Neutrophil (primary cell): ENCODE measurements at regions not wholly inside any gene's neighbourhood (a gene's known extent, or its start where the extent isn't known, plus 50 kb on each side); places are given as distances from the start of the nearest gene placed in this dataset.

Experiments used
- H3K27ac ChIP-seq: fragments of 200-600 bp; sonication (generic); 2 replicates; pipeline ENCODE4 v1.5.1; 2016; ENCODE audit warnings: mild to moderate bottlenecking, moderate library complexity
- H3K27me3 ChIP-seq: fragments of 200-600 bp; sonication (generic); 2 replicates; pipeline ENCODE4 v1.6.0; 2016; ENCODE audit warnings: mild to moderate bottlenecking
- H3K36me3 ChIP-seq: fragments of 200-600 bp; sonication (generic); 2 replicates; pipeline ENCODE4 v1.5.1; 2017
- H3K4me1 ChIP-seq, 2 experiments: fragments of 200-600 bp in 1 of 2; sonication (generic) in 1 of 2; 1 replicate in 1 of 2; 2 replicates in 1 of 2; pipeline versions ENCODE4 v1.5.1 to v1.6.1; 2013 to 2016; ENCODE audit warnings: low read depth in 1 of 2, low read length in 1 of 2, mild to moderate bottlenecking in 1 of 2, moderate library complexity in 1 of 2; ENCODE audit not compliant: control insufficient read depth in 1 of 2, insufficient read depth in 1 of 2
- H3K4me3 ChIP-seq, 2 experiments: fragments of 200-600 bp in 1 of 2; sonication (generic) in 1 of 2; 1 replicate in 1 of 2; 2 replicates in 1 of 2; pipeline ENCODE4 v1.5.1; 2013 to 2016; ENCODE audit warnings: low read depth in 1 of 2, low read length in 1 of 2, mild to moderate bottlenecking in 1 of 2, moderate library complexity in 1 of 2
- H3K9me3 ChIP-seq: fragments of 200-600 bp; sonication (generic); 2 replicates; pipeline ENCODE4 v1.5.1; 2016
- CTCF ChIP-seq: fragments of 200-600 bp; sonication (generic); IDR thresholded peaks from 2 replicates; pipeline ENCODE4 v1.5.1; 2016; ENCODE audit warnings: antibody characterized with exemption

DNA sequence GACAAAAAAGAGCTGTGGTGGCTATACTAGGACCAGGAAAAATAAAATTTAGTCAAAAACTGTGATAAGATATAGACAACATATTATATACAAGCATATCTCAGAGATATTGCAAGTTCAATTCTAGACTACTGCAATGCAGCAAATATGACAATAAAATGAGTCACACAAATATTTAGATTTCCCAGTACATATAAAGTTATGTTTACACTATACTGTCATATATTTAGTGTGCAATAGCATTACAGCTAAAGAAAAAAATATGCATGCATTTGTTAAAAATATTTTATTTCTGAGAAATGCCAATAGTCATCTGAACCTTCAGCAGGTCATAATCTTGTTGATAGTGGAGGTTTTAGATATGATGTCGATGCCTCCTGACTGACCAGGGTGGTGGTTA is 72.1 kb downstream of the AKR1C4 start:
- H3K4me1 ChIP-seq = no peaks in the 10 kb centered on the region
- TF ChIP-seq CTCF = no peak

GRCh38 chr10:5269791-5270190 is 73.2 kb downstream of the AKR1C4 start:
- TF ChIP-seq CTCF = no peak
- Histone ChIP-seq H3K4me1 (no peaks in the 10 kb centered on the region), H3K9me3 (no peaks in the 10 kb centered on the region), H3K36me3 (no peaks in the 10 kb centered on the region), H3K27ac (no peak overlapping the region), H3K4me3 (no peak overlapping the region), H3K27me3 (no peaks in the 10 kb centered on the region)

More for the DNA sequence above, 72.1 kb downstream of the AKR1C4 start:
- no peak overlapping the region for H3K27ac ChIP-seq
- H3K27me3 ChIP-seq = no peaks in the 10 kb centered on the region
- no peak overlapping the region for H3K4me3 ChIP-seq
- H3K9me3 ChIP-seq = no peaks in the 10 kb centered on the region
- no peaks in the 10 kb centered on the region for H3K36me3 ChIP-seq

DNA sequence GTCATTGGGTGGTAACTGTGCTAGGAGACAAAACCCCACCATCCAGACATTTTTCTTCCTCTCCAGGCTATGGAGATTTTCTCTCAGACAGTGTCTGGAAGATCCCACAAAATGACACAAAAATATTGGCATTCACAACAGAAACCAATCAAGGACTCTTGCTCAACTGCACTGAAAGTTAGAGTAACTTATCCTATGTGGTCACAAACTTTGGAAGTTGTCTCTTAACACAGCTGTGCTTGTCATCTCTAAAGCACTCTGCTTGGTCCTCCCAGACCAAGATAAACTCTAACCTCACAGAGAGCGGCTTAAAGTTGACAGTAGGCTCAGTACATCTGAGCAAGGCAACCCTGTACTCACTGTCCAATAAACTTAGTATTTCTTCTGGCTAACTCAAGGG is 74.9 kb downstream of the AKR1C4 start:
- H3K27ac ChIP-seq = no peak overlapping the region
- H3K27me3 ChIP-seq = no peaks in the 10 kb centered on the region
- H3K4me1 ChIP-seq = no peaks in the 10 kb centered on the region
- H3K9me3 ChIP-seq = no peaks in the 10 kb centered on the region
- no peak overlapping the region for H3K4me3 ChIP-seq
- TF ChIP-seq CTCF = no peak
- no peaks in the 10 kb centered on the region for H3K36me3 ChIP-seq

DNA sequence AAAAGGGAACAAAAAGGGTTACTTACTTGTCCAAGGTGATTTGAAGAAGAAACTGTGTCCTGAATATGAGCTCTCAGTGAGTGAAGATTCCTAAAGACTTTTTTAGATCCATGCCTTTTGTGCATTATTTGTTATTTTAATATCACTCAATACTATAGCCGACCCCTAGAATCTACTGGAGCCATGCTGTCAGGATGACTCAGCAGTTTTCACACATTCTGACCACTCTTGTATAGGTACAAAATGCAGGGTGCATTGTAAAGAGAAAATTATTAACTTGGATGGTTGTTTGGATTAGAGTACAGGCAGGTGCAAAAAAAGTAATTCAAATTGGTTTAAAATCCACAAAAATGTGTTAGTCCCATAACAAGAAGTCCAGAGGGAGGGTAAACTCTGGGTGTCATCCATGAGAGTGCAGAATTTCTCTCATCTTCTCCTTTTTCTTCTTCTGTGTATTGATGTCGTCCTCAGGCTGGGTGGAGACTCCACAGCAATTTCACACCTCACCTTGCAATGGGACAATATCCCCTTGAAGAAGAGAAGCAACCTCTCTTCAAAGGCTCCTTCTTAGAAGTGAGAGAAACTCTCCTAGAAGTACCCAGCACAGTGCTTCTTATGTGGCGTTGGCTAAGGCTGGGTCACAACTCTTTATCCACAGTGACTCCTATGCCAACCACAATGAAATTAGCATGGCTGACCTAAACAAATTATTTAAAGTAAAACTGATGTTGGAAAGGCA is 75.6 kb downstream of the AKR1C4 start:
- H3K4me3 ChIP-seq = no peak overlapping the region
- no peak overlapping the region for H3K27ac ChIP-seq
- no peaks in the 10 kb centered on the region for H3K27me3 ChIP-seq
- H3K9me3 ChIP-seq = no peaks in the 10 kb centered on the region
- H3K4me1 ChIP-seq = no peaks in the 10 kb centered on the region
- TF ChIP-seq CTCF = no peak
- H3K36me3 ChIP-seq = no peaks in the 10 kb centered on the region

DNA sequence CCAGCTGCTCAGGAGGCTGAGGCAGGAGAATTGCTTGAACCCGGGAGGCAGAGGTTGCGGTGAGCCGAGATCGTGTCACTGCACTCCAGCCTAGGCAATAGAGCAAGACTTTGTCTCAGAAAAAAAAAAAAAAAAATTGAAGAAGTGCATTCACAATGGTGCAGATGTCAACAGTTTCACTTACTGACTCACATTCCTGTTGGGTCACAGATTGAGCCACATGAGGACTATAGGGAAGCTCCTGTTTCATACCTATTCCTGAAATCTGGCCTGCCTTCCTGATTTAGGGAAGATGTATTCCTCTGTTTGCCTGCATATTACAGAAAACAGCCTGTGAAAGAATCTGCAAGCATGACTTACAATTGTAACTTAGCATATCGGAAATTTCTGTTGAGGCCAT is 78.2 kb downstream of the AKR1C4 start:
- H3K4me3 ChIP-seq = no peak overlapping the region
- no peaks in the 10 kb centered on the region for H3K9me3 ChIP-seq
- H3K27ac ChIP-seq = no peak overlapping the region
- no peaks in the 10 kb centered on the region for H3K36me3 ChIP-seq
- TF ChIP-seq CTCF = no peak
- H3K4me1 ChIP-seq = no peaks in the 10 kb centered on the region
- H3K27me3 ChIP-seq = no peaks in the 10 kb centered on the region
